Tibial nerve (tissue), 4 donors: ENCODE measurements at regions not wholly inside any gene's neighbourhood (a gene's known extent, or its start where the extent isn't known, plus 50 kb on each side); places are given as distances from the start of the nearest gene placed in this dataset.

ENCODE experiments used
- CTCF ChIP-seq, 5 experiments: fragments of 200-600 bp in 3 of 5; fragments of 450-650 bp in 2 of 5; sonication (generic) in 3 of 5; IDR thresholded peaks; one replicate each; pipeline ENCODE4 v1.5.1; 2016 to 2019; ENCODE audit warnings: antibody characterized with exemption in 5 of 5, mild to moderate bottlenecking in 3 of 5, moderate library complexity in 2 of 5
- EP300 ChIP-seq, 2 donors: sonication (generic); formaldehyde crosslinking; IDR thresholded peaks; one replicate each; pipeline ENCODE4 v1.6.1; 2017; ENCODE audit warnings: antibody characterized with exemption in 2 of 2, mild to moderate bottlenecking in 1 of 2

GRCh38 chr18:74006143-74006542 lies 141.5 kb downstream of the FBXO15 start:
- TF ChIP-seq CTCF (IDR thresholded peaks at IDR 0.05) (no peak), EP300 (IDR thresholded peaks at IDR 0.05) (no peak)
